HG03460 (cell line): ENCODE measurements at regions not wholly inside any gene's neighbourhood (a gene's known extent, or its start where the extent isn't known, plus 50 kb on each side); places are given as distances from the start of the nearest gene placed in this dataset.

Experiments
- ATAC-seq: cut with Tn5 transposase; IDR thresholded peaks from one replicate; pipeline ENCODE4 v1.9.1; 2021; ENCODE audit not compliant: unreplicated experiment

DNA sequence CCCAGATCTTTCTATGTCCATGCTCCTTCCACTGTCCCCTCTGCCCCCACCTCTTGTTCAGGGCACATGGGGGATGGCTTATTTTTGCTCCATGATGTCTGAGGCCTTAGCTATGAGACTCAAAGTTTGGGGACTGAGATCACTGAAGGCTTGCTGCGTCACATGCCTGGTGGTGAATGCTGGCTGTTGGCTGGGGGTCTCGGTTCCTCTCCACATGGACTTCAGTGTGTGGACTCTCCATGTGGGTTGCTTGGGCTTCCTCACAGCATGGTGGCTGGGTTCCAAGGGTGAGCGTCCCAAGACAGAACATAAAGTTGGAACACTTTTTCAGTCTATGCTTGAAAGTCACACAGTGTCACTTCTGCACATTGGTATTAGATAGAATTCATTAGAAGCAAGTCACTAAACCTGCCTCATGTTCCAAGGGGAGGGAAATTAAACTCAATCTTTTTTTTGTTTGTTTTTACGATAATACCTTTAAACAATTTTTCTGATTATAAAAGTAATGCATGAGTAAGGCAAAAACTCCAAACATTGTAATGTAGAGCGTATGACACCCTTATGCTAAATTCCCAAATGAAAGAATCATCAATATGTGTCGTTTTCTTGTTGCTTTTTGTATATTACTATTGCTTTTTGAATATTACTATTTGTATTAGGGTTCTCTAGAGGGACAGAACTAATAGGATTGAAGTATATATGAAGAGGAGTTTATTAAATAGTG, 111.7 kb downstream of the MYCN start:
- no peak for ATAC-seq

DNA sequence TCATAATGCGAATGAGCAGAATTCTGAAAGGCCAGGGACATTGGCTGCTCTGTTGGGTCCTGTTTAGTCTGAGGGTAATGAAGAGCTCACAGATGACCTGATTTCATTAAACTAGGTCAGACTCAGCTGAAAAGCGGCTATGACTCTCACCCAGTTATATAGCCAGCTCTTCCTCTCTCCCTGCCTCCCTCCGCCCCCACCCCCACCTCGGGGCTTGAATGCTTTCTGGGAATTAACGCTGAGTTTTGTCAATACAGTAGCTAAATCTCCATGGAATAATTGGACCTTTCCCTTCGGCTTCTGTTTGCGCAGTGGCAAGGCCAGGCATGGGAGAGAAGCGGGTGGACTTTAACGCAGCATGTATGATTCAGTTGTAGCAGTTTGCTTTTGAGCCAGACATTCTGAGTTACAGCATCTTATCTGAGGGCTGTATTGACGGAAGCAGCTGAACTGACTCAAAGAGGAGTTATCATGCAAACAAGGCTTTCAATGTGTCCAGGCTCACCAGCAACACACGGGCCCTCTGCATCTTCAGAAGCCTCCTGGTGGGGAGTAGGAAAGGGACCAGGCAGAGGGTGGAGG, 110.6 kb downstream of the MYCN start:
- no peak for ATAC-seq

DNA sequence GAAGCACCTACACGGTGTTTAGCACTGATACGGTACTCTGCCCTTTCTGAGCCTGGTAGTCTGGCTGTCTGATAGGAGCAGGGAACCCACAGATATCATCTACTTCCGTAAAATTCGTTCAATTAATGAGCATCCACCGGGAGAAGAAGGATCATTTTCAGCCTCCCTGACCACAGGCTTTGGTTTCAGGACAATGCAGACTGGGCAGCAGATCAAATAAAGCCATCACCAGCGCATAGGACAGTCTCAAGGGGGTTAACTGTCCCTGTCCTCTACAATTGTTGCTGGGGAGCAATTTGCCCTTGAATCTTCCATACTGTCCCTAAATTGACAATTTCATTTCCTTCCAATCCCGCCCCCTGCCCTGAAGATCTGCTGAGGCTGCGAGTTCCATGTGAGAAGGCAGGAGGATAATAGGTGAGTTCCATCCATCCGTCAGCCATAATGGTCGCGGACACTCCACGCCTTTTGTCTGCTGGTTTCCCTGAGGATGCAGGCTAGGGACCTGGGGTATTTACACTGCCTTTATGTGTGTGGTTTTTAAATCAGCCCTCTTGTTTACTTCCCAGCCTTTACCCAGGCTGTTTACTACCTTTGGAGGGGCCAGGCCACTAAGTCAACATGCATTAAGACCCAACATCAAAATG, 110.0 kb downstream of the MYCN start:
- ATAC-seq = no peak

DNA sequence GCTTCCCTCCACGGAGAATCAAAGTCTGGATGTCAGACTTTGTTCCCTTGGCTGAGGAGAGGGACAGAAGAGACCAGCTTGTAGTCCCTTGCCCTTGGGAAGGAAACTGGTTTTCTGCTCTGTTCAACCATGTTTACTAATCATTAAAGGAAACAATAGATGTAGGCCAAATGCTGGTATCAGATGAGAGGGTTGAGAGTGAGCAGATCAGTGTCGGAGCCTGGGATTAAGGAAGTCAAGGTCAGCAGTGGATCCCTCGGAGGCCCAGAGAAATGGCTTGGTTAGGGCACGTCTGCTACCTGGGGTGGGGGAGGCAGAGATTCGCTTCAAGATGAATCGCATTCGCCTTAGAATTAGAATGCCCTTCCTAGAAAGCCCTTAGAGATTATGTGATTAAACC, 109.1 kb downstream of the MYCN start:
- no peak for ATAC-seq

- ATAC-seq = no peak
Measured at GRCh38 chr2:16048466-16048865, 108.1 kb downstream of the MYCN start.

DNA sequence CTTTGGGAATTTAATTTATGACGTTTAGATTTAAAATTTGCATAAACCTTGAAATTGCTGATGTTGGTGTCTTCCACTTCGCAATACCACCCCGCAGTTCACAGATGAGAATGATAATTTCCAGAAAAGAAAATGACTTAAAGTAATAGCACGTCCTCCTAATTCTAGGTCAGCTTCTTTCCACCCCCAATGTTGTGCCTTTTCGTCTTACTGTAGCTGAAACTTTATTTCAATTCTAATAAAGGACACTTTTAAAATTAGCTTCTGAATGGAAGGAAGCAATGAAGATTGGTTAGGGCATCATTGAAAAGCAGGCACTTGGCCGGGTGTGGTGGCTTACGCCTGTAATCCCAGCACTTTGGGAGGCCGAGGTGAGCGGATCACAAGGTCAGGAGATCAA, 107.4 kb downstream of the MYCN start:
- no peak for ATAC-seq

- no peak for ATAC-seq
Measured at GRCh38 chr2:16046649-16047048, 106.3 kb downstream of the MYCN start.

- no peak for ATAC-seq
Measured at GRCh38 chr2:16045653-16046352, 105.5 kb downstream of the MYCN start.

DNA sequence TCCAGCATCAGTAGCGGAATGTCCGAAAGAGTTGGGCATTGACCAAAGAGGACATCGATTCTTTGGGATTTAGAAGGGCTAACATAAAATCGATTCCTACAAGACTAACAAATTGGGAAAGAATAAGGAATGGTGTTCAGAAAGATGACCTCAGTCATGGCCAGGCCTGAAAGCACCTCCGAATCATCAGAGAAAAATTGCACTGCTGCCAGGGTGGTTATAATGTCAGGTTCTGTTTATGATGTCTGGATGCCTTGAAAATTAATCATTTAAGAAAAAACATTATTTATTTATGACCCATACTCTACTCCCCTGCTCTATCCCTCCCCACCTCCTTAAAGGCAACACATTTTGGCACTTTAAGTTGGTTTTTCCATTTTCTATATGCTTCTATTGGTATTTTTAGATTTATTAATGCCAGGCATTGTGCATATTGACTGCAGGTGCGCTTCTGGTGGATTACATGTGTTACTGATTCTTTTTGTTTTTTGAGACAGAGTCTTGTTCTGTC, 104.7 kb downstream of the MYCN start:
- no peak for ATAC-seq

DNA sequence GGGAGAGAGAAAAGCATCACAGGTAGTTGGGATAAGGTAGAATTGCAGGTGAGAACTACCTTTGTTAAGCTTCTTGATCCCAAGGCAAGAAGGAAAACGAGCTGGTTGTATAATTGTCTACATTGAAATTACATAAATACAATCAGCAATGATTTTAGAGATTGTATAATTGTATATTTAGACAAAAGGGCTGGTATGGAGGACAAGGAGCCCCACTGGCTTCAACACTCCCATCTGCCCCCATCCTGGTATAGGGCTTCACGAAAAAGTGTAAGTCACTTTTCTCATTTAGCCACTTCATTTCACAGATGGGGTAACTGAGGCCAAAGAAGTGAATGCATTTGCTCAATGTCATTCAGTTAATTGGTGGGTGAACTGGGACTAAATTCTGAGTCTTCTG, 103.3 kb downstream of the MYCN start:
- ATAC-seq = no peak

- ATAC-seq = no peak
Measured at GRCh38 chr2:16043192-16043591, 102.8 kb downstream of the MYCN start.

DNA sequence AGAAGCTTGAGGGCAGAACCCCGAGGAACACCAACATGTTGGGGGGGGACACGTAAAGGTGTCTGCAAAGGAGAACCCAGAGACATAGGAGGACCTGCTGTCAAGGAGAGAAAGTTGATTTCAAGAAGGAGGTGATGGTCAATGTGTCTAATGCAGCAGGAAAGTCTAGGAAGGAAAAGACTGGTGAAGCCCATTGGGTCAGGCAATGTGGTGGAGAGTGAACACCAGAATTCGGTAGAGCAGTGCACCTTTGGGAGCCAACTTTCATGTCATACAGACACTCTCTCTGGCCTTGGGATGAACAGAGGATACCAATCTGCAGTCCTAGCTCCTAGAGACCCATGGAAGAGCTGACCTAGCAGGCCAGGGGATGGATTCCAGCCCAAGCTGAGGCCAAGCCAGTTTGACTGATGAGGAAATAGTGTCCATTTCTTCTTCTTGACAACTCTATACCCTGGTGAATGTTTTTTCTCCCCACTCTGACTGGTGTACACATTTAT, 101.9 kb downstream of the MYCN start:
- no peak for ATAC-seq

DNA sequence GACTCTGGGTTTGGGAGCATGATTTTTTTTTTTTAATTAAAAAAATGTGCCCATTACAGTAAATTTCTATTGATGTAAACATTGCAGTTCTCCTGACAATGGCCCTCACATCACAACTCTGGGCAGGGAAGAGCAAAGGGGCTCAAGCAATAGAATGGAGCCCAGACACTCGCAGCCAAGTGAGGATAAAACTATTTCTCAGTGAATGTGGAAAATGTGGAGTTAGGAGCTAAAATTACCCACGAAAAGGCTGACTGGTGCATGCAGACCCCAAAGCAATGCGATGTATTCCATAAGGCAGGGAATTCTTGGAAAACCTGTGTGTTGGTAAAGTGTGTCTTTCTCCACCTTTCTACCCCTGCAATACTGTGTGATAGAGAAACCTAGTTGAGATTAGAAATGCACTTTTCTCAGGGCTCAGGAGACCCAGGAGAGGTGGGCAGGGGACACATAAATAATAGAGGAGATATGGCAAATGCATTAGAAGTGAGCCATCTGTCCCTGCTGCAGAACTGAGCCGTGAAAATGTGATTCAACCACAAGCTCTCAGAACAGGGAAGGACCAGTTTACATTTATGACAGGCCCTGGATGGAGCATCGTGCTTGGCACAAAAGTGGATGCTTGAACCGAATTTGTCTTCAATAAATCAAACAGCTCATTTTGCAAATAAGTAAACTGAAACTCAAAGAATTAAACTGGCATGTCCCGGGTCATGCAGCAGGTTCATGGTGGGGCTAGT, 100.1 kb downstream of the MYCN start:
- no peak for ATAC-seq

- ATAC-seq = no peak
Measured at GRCh38 chr2:16039823-16040222, 99.5 kb downstream of the MYCN start.

GRCh38 chr2:16039055-16039454, 98.7 kb downstream of the MYCN start:
- ATAC-seq = no peak

DNA sequence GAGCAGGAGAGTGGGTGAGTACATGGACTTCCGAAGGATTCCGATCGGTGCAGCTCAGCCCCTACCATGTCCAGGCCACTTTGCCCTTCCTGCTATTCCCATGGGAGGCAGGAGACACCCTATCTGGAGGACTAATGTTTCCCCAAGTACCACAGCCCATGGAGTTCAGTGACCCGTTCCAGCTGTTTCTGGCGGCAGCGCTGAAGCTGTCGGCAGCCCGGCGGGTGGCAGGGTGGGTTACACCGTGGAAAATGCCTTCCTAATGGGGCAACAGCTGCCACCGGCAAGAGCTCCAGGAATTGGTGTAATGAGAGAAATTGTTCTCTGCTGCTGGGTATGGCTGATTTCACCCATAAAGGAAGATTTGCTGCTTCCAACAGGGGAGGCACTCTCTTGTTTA, 98.3 kb downstream of the MYCN start:
- ATAC-seq = no peak

GRCh38 chr2:16037808-16038457, 97.6 kb downstream of the MYCN start:
- no peak for ATAC-seq

- ATAC-seq = no peak
Measured at GRCh38 chr2:16036951-16037350, 96.6 kb downstream of the MYCN start.

DNA sequence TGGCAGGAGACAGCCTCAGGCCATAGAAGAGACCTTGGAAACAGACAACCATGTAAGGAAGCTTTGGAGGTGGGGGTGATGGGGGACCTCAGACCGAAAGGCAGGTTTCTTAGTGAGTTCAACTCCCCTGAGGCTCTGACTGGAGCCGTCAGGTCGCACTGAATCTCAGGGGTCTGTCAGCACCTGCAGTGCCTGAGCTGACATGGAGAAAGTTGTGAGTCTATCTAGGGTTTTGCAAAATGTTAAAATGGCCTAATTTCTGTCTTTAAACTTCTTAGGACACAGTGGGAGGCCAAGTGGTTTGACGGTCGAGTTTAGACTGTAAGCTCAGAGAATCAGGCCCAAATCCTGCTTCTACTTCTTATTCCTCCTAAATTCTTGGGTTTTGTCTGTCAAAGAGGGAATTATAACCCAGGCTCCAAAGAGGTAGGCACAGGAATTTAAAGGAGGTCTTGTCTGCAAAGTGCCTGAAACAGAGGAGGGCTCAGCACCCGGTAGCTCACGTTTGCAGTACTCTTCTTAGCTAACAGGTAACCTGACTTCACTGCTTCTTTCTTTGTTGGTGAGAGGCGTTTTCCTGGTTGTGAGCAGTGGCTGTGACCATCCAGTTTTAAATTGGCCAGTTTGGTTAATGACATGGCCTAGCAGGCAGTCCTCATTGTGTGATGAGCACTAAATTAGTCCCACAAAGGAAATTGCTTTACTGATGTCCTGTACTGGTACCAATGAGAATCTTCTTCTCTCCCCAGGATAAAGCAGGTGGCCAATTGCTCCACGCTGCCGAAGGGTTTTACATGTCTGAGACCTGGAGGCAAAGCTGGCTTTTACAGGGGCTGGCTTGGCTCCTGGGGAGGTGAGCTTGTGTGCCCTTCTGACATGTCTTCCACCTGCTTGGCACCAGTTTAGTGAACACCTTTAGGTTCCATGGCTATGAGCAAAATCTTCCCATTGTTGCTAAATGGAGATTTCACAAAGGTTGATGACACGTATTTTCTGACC, 95.7 kb downstream of the MYCN start:
- no peak for ATAC-seq
